AG10803 (cell line): ENCODE measurements at regions not wholly inside any gene's neighbourhood (a gene's known extent, or its start where the extent isn't known, plus 50 kb on each side); places are given as distances from the start of the nearest gene placed in this dataset.

Experiments used
- DNase-seq: peaks from one replicate; pipeline ENCODE4 v3.0.0; 2010; ENCODE audit warnings: low read depth
- H3K4me3 ChIP-seq: 2 replicates; pipeline ENCODE4 v1.5.1; 2011; ENCODE audit warnings: mild to moderate bottlenecking, low read length, control low read depth
- TF ChIP-seq, protein P1 (sequence below): conservative IDR thresholded peaks from 2 replicates; pipeline ENCODE4 v1.5.1; 2011; ENCODE audit warnings: mild to moderate bottlenecking, low read length, control low read depth, inconsistent platforms

DNA sequence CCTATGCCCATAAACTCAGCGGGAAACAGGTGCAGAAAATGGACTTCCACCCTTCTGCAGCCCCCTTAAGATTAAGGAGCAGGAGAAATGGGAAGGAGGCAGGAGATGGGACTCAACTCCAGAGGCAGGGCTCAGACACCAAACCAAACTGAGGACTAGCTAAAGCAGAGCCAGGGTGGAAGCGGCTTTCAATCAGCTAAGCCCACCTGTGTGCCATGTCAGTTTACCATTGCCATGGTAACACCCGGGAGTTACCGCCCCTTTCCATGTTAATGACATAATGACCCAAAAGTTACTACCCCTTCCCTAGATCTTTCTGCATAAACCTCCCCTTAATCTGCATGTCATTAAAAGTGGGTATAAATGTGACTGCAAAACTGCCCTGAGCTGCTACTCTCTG lies 653.5 kb downstream of the PTPRU start:
- TF ChIP-seq, protein P1, sequence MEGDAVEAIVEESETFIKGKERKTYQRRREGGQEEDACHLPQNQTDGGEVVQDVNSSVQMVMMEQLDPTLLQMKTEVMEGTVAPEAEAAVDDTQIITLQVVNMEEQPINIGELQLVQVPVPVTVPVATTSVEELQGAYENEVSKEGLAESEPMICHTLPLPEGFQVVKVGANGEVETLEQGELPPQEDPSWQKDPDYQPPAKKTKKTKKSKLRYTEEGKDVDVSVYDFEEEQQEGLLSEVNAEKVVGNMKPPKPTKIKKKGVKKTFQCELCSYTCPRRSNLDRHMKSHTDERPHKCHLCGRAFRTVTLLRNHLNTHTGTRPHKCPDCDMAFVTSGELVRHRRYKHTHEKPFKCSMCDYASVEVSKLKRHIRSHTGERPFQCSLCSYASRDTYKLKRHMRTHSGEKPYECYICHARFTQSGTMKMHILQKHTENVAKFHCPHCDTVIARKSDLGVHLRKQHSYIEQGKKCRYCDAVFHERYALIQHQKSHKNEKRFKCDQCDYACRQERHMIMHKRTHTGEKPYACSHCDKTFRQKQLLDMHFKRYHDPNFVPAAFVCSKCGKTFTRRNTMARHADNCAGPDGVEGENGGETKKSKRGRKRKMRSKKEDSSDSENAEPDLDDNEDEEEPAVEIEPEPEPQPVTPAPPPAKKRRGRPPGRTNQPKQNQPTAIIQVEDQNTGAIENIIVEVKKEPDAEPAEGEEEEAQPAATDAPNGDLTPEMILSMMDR = no peak
- DNase-seq = no peak
- no peak overlapping the region for H3K4me3 ChIP-seq

GRCh38 chr1:29884740-29885139 lies 648.4 kb downstream of the PTPRU start:
- DNase-seq = no peak
- TF ChIP-seq, protein P1 = no peak
- no peak overlapping the region for H3K4me3 ChIP-seq

- H3K4me3 ChIP-seq = no peak overlapping the region
- no peak for DNase-seq
- TF ChIP-seq, protein P1 = no peak
Measured at GRCh38 chr1:29883986-29884385, 647.7 kb downstream of the PTPRU start.

- TF ChIP-seq, protein P1 = no peak
- DNase-seq = no peak
- no peak overlapping the region for H3K4me3 ChIP-seq
Measured at GRCh38 chr1:29883411-29883832, 647.1 kb downstream of the PTPRU start.

DNA sequence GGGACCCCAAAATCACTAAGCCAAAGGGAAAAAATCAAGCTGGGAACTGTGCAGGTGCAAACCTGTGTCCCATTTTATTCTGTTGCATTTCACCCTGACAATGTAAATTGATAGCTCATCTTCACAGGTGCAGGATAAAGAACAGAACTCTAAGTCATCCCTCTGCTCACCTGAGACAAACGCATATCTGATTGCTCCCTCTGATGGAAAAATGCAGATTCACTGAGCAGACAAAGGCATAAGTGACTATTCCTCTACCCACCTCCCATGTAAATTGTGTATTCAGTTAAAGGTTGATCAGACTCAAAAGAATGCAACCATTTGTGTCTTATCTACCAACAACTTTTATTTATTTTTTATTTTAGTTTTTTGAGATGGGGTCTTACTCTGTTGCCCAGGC lies 644.2 kb downstream of the PTPRU start:
- H3K4me3 ChIP-seq = no peak overlapping the region
- TF ChIP-seq, protein P1 = no peak
- no peak for DNase-seq

GRCh38 chr1:29879217-29879616 lies 642.9 kb downstream of the PTPRU start:
- TF ChIP-seq, protein P1 = no peak
- DNase-seq = no peak
- no peak overlapping the region for H3K4me3 ChIP-seq

GRCh38 chr1:29878501-29878900 lies 642.2 kb downstream of the PTPRU start:
- H3K4me3 ChIP-seq = no peak overlapping the region
- no peak for DNase-seq
- TF ChIP-seq, protein P1 = no peak
